T-helper 17 cell (primary cell): ENCODE measurements at regions not wholly inside any gene's neighbourhood (a gene's known extent, or its start where the extent isn't known, plus 50 kb on each side); places are given as distances from the start of the nearest gene placed in this dataset.

Experiments used
- ATAC-seq: fragments of 150-1000 bp; cut with Tn5 transposase; 2 replicates; pipeline ENCODE4 v1.10.0; 2021; ENCODE audit warnings: mild to moderate bottlenecking, moderate library complexity
- DNase-seq, 3 donors: peaks; one replicate each; pipeline versions ENCODE4 v3.0.0 to v3.0.0-alpha.2; 2020 to 2021
- H3K9me3 ChIP-seq: one replicate; pipeline ENCODE4 v1.7.0; 2013; ENCODE audit warnings: low read length, mild to moderate bottlenecking; ENCODE audit not compliant: control insufficient read depth, poor library complexity, severe bottlenecking
- H3K27ac Mint-ChIP-seq: one replicate; pipeline ENCODE4 v1.8.0; 2022; ENCODE audit warnings: mild to moderate bottlenecking, moderate library complexity, mixed read lengths
- H3K27me3 Mint-ChIP-seq: one replicate; pipeline ENCODE4 v1.8.0; 2022; ENCODE audit warnings: mixed read lengths
- H3K36me3 Mint-ChIP-seq: one replicate; pipeline ENCODE4 v1.8.0; 2022; ENCODE audit warnings: low read depth, mixed read lengths
- H3K4me1 Mint-ChIP-seq: one replicate; pipeline ENCODE4 v1.8.0; 2022; ENCODE audit warnings: mild to moderate bottlenecking, mixed read lengths
- H3K4me3 Mint-ChIP-seq: one replicate; pipeline ENCODE4 v1.8.0; 2022; ENCODE audit warnings: mild to moderate bottlenecking, moderate library complexity, mixed read lengths

GRCh38 chr16:35746963-35747657, 2287.7 kb downstream of the TP53TG3F start:
- ATAC-seq (no peak), DNase-seq (no peak)
- no peaks in the 10 kb centered on the region for H3K4me1 Mint-ChIP-seq
- H3K4me3 Mint-ChIP-seq, result no peak overlapping the region
- no peak overlapping the region for H3K27ac Mint-ChIP-seq
- no peaks in the 10 kb centered on the region for H3K36me3 Mint-ChIP-seq
- no peaks in the 10 kb centered on the region for H3K9me3 ChIP-seq
- no peaks in the 10 kb centered on the region for H3K27me3 Mint-ChIP-seq

DNA sequence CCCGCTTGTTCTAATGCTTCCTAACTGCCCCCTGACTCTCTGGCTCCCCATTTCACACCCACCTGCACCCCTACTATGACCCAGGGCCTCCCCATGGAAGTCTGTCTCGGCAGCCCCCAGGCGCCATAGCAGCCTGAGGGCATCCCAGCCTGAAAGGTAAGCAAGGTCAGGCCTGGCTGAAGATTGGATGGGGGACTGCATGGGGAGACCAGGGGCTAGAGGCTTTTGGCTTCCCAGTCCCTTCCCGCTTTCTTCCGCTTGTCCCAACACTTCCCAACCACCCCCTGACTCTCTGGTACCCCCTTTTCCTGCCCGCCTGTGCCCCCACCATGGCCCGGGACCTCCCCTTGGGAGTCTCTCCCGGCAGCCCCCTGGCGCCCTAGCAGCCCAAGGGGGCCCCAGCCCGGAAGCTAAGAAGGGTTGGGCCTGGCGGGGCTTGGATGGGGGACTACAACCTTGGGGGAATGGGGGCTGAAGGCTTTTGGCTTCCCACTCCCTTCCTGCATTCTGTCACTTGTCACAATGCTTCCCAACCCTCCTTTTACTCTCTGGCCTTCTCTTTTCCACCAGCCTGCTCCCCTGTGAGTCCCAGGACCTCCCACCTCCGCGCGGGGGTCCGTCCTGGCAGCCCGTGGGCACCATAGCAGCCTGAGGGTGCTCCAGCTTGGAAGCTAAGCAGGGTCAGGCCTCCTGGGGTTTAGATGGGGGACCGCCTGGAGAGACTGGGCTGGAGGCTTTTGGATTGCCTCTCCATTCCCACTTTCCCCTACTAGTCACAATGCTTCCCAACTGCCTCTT, 2288.4 kb downstream of the TP53TG3F start:
- ATAC-seq (no peak), DNase-seq (no peak)
- H3K4me1 Mint-ChIP-seq, result no peaks in the 10 kb centered on the region
- H3K27ac Mint-ChIP-seq, result no peak overlapping the region
- H3K4me3 Mint-ChIP-seq, result no peak overlapping the region
- H3K27me3 Mint-ChIP-seq, result no peaks in the 10 kb centered on the region
- no peaks in the 10 kb centered on the region for H3K9me3 ChIP-seq
- no peaks in the 10 kb centered on the region for H3K36me3 Mint-ChIP-seq

- H3K27ac Mint-ChIP-seq, result no peak overlapping the region
- no peak overlapping the region for H3K4me3 Mint-ChIP-seq
- no peaks in the 10 kb centered on the region for H3K36me3 Mint-ChIP-seq
- ATAC-seq, result no peak
- DNase-seq, result no peak
- H3K9me3 ChIP-seq, result no peaks in the 10 kb centered on the region
- H3K4me1 Mint-ChIP-seq, result no peaks in the 10 kb centered on the region
- no peaks in the 10 kb centered on the region for H3K27me3 Mint-ChIP-seq
Measured at GRCh38 chr16:35748621-35749252, 2289.3 kb downstream of the TP53TG3F start.

GRCh38 chr16:35749253-35750141, 2290.1 kb downstream of the TP53TG3F start:
- no peaks in the 10 kb centered on the region for H3K4me1 Mint-ChIP-seq
- H3K36me3 Mint-ChIP-seq, result no peaks in the 10 kb centered on the region
- ATAC-seq (no peak), DNase-seq (no peak)
- no peaks in the 10 kb centered on the region for H3K9me3 ChIP-seq
- no peak overlapping the region for H3K4me3 Mint-ChIP-seq
- no peak overlapping the region for H3K27ac Mint-ChIP-seq
- no peaks in the 10 kb centered on the region for H3K27me3 Mint-ChIP-seq

- DNase-seq (no peak), ATAC-seq (no peak)
- Mint-ChIP-seq H3K27me3 (no peaks in the 10 kb centered on the region), H3K4me3 (no peak overlapping the region), H3K27ac (no peak overlapping the region), H3K4me1 (no peaks in the 10 kb centered on the region), H3K36me3 (no peaks in the 10 kb centered on the region)
- H3K9me3 ChIP-seq, result no peaks in the 10 kb centered on the region
Measured at GRCh38 chr16:35750157-35750689, 2290.8 kb downstream of the TP53TG3F start.

DNA sequence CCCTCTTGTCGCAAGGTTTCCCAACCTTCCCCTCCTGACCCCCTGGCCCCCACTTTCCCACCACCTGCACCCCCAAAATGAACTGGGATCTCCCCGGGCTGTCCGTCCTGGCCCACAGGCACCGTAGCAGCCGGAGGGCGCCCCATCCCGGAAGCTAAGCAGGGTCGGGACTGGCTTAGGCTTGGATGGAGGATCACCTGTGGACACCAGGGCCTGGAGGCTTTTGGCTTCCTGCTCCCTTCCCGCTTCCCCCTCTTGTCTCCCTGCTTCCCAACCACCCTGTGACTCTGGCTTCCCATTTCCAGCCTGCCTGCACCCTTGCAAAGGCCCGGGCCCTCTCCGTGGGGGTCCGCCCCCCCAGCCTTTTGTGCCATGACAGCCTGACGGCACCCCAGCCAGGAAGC, 2291.3 kb downstream of the TP53TG3F start:
- Mint-ChIP-seq H3K27ac (no peak overlapping the region), H3K27me3 (no peaks in the 10 kb centered on the region), H3K4me3 (no peak overlapping the region), H3K4me1 (no peaks in the 10 kb centered on the region), H3K36me3 (no peaks in the 10 kb centered on the region)
- no peak for DNase-seq
- no peak for ATAC-seq
- H3K9me3 ChIP-seq, result no peaks in the 10 kb centered on the region

- DNase-seq (no peak), ATAC-seq (no peak)
- H3K27ac Mint-ChIP-seq, result no peak overlapping the region
- H3K27me3 Mint-ChIP-seq, result no peaks in the 10 kb centered on the region
- H3K4me3 Mint-ChIP-seq, result no peak overlapping the region
- H3K9me3 ChIP-seq, result no peaks in the 10 kb centered on the region
- H3K4me1 Mint-ChIP-seq, result no peaks in the 10 kb centered on the region
- no peaks in the 10 kb centered on the region for H3K36me3 Mint-ChIP-seq
Measured at GRCh38 chr16:35751191-35751941, 2292.0 kb downstream of the TP53TG3F start.

DNA sequence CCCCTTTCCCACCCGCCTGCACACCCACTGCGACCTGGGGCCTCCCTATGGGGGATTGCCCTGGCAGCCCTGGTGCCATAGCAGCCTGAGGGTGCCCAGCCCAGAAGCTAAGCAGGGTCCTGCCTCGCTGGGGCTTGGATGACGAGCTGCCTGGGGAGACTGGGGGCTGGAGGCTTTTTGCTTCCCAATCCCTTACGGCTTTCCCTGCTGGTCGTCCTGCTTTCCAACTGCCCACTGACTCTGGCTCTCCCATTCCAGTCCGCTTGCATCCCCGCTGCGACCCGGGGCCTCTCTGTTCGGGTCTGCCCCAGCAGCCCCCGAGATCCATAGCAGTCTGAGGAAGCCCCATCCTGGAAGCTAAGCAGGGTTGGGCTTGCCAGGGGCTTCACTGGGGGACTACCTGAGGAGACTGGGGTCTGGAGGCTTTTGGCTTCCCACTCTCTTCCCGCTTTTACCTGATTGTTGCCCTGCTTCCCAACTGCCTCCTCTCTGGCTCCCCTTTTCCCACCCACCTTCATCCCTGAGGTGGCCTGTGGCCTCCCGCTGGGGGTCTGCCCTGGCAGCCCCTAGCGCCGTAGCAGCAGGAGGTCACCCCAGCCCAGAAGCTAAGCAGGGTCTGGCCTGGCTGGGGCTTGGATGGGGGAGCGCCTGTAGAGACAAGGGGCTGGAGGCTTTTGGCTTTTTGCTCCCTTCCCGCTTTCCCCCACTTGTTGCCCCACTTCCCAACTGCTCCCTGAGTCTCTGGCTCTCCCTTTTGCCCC, 2292.8 kb downstream of the TP53TG3F start:
- DNase-seq (no peak), ATAC-seq (no peak)
- H3K27ac Mint-ChIP-seq, result no peak overlapping the region
- no peaks in the 10 kb centered on the region for H3K27me3 Mint-ChIP-seq
- no peaks in the 10 kb centered on the region for H3K36me3 Mint-ChIP-seq
- no peaks in the 10 kb centered on the region for H3K4me1 Mint-ChIP-seq
- no peak overlapping the region for H3K4me3 Mint-ChIP-seq
- no peaks in the 10 kb centered on the region for H3K9me3 ChIP-seq

DNA sequence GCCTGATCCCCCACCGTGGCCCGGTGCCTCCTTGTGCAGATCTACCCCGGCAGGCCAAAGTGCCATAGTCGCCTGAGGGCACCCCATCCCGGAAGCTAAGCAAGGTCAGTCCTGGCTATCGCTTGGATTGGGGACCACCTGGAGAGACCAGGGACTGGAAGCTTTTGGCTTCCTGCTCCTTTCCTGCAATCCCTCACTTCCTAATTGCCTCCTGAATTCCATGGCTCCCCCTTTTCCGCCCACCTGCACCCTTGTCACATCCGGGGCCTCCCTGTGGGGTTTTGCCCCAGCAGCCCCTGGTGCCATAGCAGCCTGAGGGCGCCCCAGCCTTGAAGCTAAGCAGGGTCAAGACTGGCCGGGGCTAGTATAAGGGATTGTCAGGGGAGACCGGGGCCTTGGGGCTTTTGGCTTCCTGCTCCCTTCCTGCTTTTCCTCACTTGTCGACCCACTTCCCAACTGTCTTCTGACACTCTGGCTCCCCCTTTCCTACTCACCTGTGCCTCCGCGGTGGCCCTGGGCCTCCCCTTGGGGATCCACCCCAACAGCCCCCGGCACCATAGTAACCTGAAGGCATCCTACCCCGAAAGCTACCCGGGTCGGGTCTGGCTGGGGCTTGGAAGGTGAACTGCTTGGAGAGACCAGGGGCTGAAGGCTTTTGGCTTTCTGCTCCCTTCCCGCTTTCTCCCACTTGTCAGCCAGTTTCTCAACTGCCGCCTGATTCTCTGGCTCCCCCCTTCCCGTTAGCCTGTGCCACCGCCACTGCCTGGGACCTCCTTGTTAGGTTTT, 2293.6 kb downstream of the TP53TG3F start:
- Mint-ChIP-seq H3K4me1 (no peaks in the 10 kb centered on the region), H3K4me3 (no peak overlapping the region), H3K36me3 (no peaks in the 10 kb centered on the region), H3K27ac (no peak overlapping the region), H3K27me3 (no peaks in the 10 kb centered on the region)
- no peak for ATAC-seq
- H3K9me3 ChIP-seq, result no peaks in the 10 kb centered on the region
- no peak for DNase-seq

DNA sequence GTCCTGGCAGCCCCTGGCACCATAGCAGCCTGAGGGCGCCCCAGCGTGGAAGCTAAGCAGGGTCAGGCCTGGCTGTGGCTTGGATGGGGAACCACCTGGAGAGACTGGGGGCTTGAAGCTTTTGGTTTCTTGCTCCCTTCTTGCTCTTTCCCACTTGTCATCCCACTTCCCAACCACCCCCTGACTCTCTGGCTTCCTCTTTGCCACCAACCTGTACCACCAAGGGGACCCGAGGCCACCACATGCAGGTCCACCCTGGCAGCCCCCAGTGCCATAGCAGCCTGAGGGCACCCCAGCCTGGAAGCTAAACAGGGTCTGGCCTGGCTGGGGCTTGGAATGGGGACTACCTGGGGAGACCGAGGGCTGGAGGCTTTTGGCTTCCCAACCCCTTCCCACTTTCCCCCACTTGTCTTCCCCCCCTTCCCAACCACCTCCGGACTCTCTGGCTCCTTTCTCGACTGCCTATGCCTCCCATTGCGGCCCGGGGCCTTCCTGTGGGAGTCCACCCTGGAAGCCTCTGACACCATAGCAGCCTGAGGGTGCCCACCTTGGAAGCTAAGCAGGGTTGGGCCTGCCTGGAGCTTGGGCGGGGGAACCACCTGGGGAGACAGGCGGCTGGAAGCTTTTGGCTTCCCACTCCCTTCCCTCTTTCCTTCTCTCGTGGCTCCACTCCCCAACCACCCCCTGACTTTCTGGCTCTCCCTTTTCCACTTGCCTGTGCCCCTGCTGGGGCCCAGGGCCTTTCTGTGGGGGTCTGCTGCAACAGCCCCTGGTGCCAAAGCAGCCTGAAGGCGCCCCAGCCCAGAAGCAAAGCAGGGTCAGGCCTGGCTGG, 2294.4 kb downstream of the TP53TG3F start:
- H3K27me3 Mint-ChIP-seq, result no peaks in the 10 kb centered on the region
- no peak for ATAC-seq
- no peaks in the 10 kb centered on the region for H3K36me3 Mint-ChIP-seq
- H3K4me3 Mint-ChIP-seq, result no peak overlapping the region
- no peaks in the 10 kb centered on the region for H3K4me1 Mint-ChIP-seq
- no peak overlapping the region for H3K27ac Mint-ChIP-seq
- no peak for DNase-seq
- no peaks in the 10 kb centered on the region for H3K9me3 ChIP-seq
